ACC112 (cell line): ENCODE measurements at regions not wholly inside any gene's neighbourhood (a gene's known extent, or its start where the extent isn't known, plus 50 kb on each side); places are given as distances from the start of the nearest gene placed in this dataset.

ENCODE experiments used
- H2AFZ ChIP-seq: fragments of 200-600 bp; sonication (generic); one replicate; pipeline ENCODE4 v1.6.0; 2017; ENCODE audit warnings: antibody characterized with exemption, low read length; ENCODE audit not compliant: unreplicated experiment
- H3K27ac ChIP-seq: fragments of 200-600 bp; sonication (generic); 2 replicates; pipeline ENCODE4 v1.5.1; 2014; ENCODE audit warnings: low read depth, mild to moderate bottlenecking, antibody characterized with exemption, low read length, moderate library complexity
- H3K27me3 ChIP-seq: fragments of 200-600 bp; sonication (generic); 2 replicates; pipeline ENCODE4 v1.6.1; 2014; ENCODE audit warnings: mild to moderate bottlenecking, antibody characterized with exemption, low read length, moderate library complexity, mixed read lengths; ENCODE audit not compliant: insufficient read depth
- H3K36me3 ChIP-seq: fragments of 200-600 bp; sonication (generic); 2 replicates; pipeline ENCODE4 v1.6.1; 2016; ENCODE audit warnings: mild to moderate bottlenecking, antibody characterized with exemption, low read length, moderate library complexity, mixed read lengths; ENCODE audit not compliant: insufficient read depth
- H3K4me1 ChIP-seq: fragments of 200-600 bp; sonication (generic); one replicate; pipeline ENCODE4 v1.6.1; 2016; ENCODE audit warnings: low read length, mixed read lengths; ENCODE audit not compliant: insufficient read depth, unreplicated experiment, control insufficient read depth
- H3K4me3 ChIP-seq: fragments of 200-600 bp; sonication (generic); 2 replicates; pipeline ENCODE4 v1.5.1; 2014; ENCODE audit warnings: mild to moderate bottlenecking, low read depth, low read length
- H3K79me2 ChIP-seq: fragments of 200-600 bp; sonication (generic); one replicate; pipeline ENCODE4 v1.6.0; 2016; ENCODE audit warnings: low read length; ENCODE audit not compliant: control insufficient read depth, unreplicated experiment, insufficient read depth

DNA sequence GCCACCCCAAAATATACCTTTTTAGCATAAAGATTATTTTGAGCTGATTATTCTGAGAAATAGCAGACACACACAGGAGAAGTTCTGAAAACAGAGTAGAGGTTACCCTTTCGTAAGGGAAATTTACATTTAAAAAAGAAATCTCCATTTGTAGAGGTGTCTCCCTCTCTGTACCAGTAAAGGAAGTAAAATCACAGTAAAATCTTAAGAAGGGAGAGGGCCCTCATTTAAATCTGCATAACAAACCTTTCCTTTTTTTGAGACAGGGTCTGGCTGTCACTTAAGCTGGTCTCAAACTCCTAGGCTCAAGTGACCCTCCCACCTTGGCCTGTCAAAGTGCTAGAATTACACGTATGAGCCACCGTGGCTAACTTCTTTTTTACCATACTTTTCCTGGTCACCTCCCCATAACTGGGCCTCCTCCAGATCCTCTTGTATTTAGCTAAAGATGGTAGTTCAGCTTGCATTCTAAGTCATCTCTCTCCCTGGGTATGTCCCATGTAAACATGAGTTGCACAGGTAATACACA, 92.2 kb upstream of the INTU start:
- Histone ChIP-seq H3K36me3 (no peaks in the 10 kb centered on the region), H3K27ac (no peak overlapping the region), H3K27me3 (peaks cover under 1% of the 10 kb centered on the region; the same call in 1 of the 2 replicates), H3K4me1 (no peaks in the 10 kb centered on the region), H3K79me2 (no peaks in the 10 kb centered on the region), H2AFZ (no peak overlapping the region), H3K4me3 (no peak overlapping the region)

- Histone ChIP-seq H3K27me3 (no peaks in the 10 kb centered on the region), H3K4me3 (no peak overlapping the region), H3K36me3 (no peaks in the 10 kb centered on the region), H3K79me2 (no peaks in the 10 kb centered on the region), H3K27ac (no peak overlapping the region), H3K4me1 (peaks cover 3% of the 10 kb centered on the region), H2AFZ (no peak overlapping the region)
Measured at GRCh38 chr4:127545271-127545670, 87.5 kb upstream of the INTU start.

- H3K27ac ChIP-seq: no peak overlapping the region
- H3K79me2 ChIP-seq: no peaks in the 10 kb centered on the region
- no peak overlapping the region for H3K4me3 ChIP-seq
- H2AFZ ChIP-seq: no peak overlapping the region
- no peaks in the 10 kb centered on the region for H3K27me3 ChIP-seq
- no peaks in the 10 kb centered on the region for H3K36me3 ChIP-seq
- H3K4me1 ChIP-seq: peaks cover 3% of the 10 kb centered on the region
Measured at GRCh38 chr4:127548990-127549925, 83.5 kb upstream of the INTU start.

DNA sequence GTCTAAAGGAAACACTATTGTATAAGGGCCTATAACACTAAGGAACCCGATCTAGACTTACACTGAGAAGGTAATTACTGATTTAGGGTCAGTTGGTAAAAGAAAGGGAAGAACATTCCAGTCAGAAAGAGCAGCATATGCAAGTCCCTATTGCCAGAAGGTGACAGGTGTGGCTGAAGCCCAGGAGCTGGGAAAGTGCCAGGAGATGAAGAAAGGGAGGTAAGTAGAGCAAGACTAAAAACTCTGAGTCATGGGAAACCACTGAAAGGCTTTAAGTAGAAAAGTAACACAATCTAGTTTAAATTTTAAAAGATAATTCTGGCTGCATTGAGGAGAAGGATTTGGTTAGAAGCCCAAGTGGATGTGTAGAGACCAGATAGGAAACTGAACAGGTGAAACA, 77.7 kb upstream of the INTU start:
- Histone ChIP-seq H3K27ac (no peak overlapping the region), H3K27me3 (peaks cover 6% of the 10 kb centered on the region; the same call in 1 of the 2 replicates), H3K4me3 (no peak overlapping the region), H3K4me1 (no peaks in the 10 kb centered on the region), H3K79me2 (no peaks in the 10 kb centered on the region), H2AFZ (no peak overlapping the region), H3K36me3 (no peaks in the 10 kb centered on the region)

GRCh38 chr4:127558088-127558487, 74.7 kb upstream of the INTU start:
- H2AFZ ChIP-seq: no peak overlapping the region
- H3K27ac ChIP-seq: no peak overlapping the region
- H3K79me2 ChIP-seq: no peaks in the 10 kb centered on the region
- H3K4me1 ChIP-seq: no peaks in the 10 kb centered on the region
- H3K4me3 ChIP-seq: no peak overlapping the region
- H3K27me3 ChIP-seq: peaks cover 6% of the 10 kb centered on the region; the same call in 1 of the 2 replicates
- no peaks in the 10 kb centered on the region for H3K36me3 ChIP-seq

DNA sequence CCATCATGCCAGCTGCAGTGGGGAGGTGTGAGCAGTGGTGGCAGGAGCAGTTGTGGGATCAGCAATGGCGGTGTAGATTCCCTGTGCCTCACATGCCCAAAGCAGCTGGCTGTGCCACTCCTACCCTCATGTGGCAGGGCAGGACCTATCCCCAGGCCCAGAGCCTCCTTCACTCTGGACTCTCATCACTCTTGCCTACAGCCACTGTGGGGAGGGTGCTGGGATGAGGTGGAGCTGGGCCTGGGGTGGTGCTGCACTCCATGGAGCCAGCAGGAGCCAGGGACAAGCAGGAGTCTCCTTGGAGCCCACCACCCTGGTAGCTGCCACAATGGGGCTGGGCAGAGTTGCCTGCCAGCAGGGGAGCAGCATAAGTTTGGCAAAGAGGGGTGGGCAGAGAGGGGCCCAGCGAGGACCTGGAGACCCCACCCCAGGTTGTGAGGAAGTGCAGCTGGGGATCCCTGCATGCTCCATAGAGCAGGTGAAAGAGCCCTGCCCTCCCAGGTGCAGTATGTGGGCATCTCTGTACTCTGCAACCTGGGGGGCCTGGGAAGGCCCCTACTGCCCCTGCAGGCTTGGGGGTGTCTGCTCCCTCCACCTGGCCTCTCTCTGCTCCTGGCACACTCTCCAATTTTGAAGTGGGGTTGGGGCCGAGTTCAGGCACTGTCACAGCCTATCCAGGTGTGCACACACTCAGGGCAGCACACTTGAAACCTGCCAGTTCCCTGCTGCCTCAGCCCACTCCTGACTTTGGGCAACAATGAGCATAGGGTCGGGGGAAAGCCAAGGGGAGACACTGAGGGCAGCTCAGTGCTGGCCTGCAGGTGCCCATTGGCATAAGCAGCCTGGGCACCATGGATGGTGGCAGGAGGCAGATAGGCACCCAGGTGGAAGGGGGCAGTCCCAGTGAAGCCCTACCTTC, 74.0 kb upstream of the INTU start:
- Histone ChIP-seq H3K4me1 (no peaks in the 10 kb centered on the region), H3K79me2 (no peaks in the 10 kb centered on the region), H3K4me3 (no peak overlapping the region), H3K27me3 (peaks cover 6% of the 10 kb centered on the region; the same call in 1 of the 2 replicates), H3K27ac (no peak overlapping the region), H2AFZ (no peak overlapping the region), H3K36me3 (no peaks in the 10 kb centered on the region)

DNA sequence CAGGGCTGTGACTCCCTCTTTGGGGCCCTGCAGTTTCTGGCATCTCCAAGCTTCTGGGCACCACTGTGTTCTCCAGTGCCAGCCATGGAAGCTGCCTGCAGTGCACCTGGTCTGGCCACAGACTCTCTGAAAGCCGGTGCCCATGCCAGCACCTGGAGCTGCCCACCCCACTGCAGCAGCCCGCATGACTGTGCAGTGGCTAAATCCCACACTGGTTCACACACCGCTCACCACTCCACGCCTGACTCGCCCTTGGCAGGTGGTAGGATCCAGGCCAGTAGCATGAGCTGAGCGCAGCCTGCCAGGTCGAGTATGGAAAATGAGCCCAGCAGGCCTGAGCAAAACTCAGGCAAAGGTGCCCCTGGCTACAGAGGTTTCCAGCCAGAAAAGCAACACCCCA, 72.8 kb upstream of the INTU start:
- Histone ChIP-seq H3K4me3 (no peak overlapping the region), H3K27ac (no peak overlapping the region), H3K4me1 (no peaks in the 10 kb centered on the region), H3K36me3 (no peaks in the 10 kb centered on the region), H3K27me3 (peaks cover 6% of the 10 kb centered on the region; the same call in 1 of the 2 replicates), H2AFZ (no peak overlapping the region), H3K79me2 (no peaks in the 10 kb centered on the region)

- no peaks in the 10 kb centered on the region for H3K4me1 ChIP-seq
- H3K79me2 ChIP-seq: no peaks in the 10 kb centered on the region
- H3K27me3 ChIP-seq: peaks cover 1% of the 10 kb centered on the region; the same call in 1 of the 2 replicates
- H2AFZ ChIP-seq: no peak overlapping the region
- H3K36me3 ChIP-seq: no peaks in the 10 kb centered on the region
- H3K4me3 ChIP-seq: no peak overlapping the region
- H3K27ac ChIP-seq: no peak overlapping the region
Measured at GRCh38 chr4:127560755-127561154, 72.0 kb upstream of the INTU start.

GRCh38 chr4:127574643-127575042, 58.1 kb upstream of the INTU start:
- Histone ChIP-seq H3K36me3 (no peaks in the 10 kb centered on the region), H3K4me1 (no peaks in the 10 kb centered on the region), H2AFZ (no peak overlapping the region), H3K27me3 (peaks cover 19% of the 10 kb centered on the region), H3K4me3 (no peak overlapping the region), H3K79me2 (no peaks in the 10 kb centered on the region), H3K27ac (no peak overlapping the region)

- no peak overlapping the region for H3K27ac ChIP-seq
- H3K36me3 ChIP-seq: no peaks in the 10 kb centered on the region
- H2AFZ ChIP-seq: no peak overlapping the region
- no peaks in the 10 kb centered on the region for H3K79me2 ChIP-seq
- H3K27me3 ChIP-seq: peaks cover 19% of the 10 kb centered on the region
- H3K4me3 ChIP-seq: no peak overlapping the region
- H3K4me1 ChIP-seq: no peaks in the 10 kb centered on the region
Measured at GRCh38 chr4:127575888-127576287, 56.9 kb upstream of the INTU start.
